Testis (tissue), 2 donors: ENCODE measurements at regions not wholly inside any gene's neighbourhood (a gene's known extent, or its start where the extent isn't known, plus 50 kb on each side); places are given as distances from the start of the nearest gene placed in this dataset.

Experiments used
- DNase-seq: peaks from one replicate; pipeline ENCODE4 v3.0.0-alpha.2; 2019
- H3K27ac ChIP-seq, 2 donors: fragments of 200-600 bp; sonication (generic); one replicate each; pipeline ENCODE4 v1.5.1; 2019
- H3K27me3 ChIP-seq: fragments of 200-600 bp; sonication (generic); one replicate; pipeline ENCODE4 v1.5.1; 2019
- H3K36me3 ChIP-seq: fragments of 200-600 bp; sonication (generic); one replicate; pipeline ENCODE4 v1.5.1; 2017; ENCODE audit warnings: low read depth; ENCODE audit errors: missing control alignments
- H3K4me1 ChIP-seq: fragments of 200-600 bp; sonication (generic); one replicate; pipeline ENCODE4 v1.5.1; 2019
- H3K4me3 ChIP-seq, 2 donors: fragments of 200-600 bp; sonication (generic); one replicate each; pipeline ENCODE4 v1.5.1; 2017 to 2019
- H3K9me3 ChIP-seq: fragments of 200-600 bp; sonication (generic); one replicate; pipeline ENCODE4 v1.5.1; 2017
- POLR2A ChIP-seq: fragments of 450-650 bp; IDR thresholded peaks from one replicate; pipeline ENCODE4 v1.6.1; 2017; ENCODE audit warnings: antibody characterized with exemption, mild to moderate bottlenecking, moderate library complexity
- WGBS, 2 donors: methylation state at CpG; one replicate each; pipeline ENCODE4 v1.1.5; 2018; 5-methylcytosine and 5-hydroxymethylcytosine counted together
- intact Hi-C: fragments of 100-400 bp; cut with DNase I; formaldehyde crosslinking; loops from one replicate; pipeline ENCODE4 v1.15.1; 2023; ENCODE audit warnings: low total_unique reads
- TF ChIP-seq, protein P1 (sequence below), 3 experiments: fragments of 450-650 bp in 2 of 3; fragments of 200-600 bp in 1 of 3; sonication (generic) in 1 of 3; IDR thresholded peaks; one replicate each; pipeline ENCODE4 v1.5.1; 2016 to 2019; ENCODE audit warnings: antibody characterized with exemption in 3 of 3, mild to moderate bottlenecking in 2 of 3, moderate library complexity in 1 of 3

DNA sequence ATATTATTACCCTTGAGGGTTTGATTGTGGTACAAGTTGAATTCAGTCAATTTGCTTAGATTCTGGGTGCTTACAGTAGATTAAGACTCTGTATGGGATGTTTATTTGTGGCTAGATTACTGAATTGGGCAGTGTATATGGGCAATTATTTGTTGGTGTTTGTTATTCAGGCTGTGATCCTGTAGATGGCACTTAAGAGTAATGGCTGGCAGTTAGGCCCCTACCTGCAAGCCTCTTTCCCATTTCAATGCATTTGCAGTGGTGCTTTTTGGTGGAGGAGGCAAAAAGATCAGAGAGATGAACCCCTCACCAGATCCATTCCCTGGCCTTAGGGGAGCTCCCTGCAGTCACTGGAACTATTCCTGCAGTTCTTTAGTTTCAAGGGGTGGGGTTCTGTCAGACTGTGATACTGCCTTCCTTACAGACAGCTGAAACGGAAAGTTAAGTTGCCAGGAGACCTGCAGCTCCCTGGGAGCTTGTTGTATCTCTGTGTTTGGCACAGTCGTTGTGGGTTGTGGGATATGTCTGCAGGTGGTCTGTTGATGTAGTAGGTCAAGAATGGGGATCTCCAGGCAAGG is 199.5 kb downstream of the AASDHPPT start:
- 64% methylated on average over 2 of the region's 2 CpGs; no CpG with 5 or more reads in 1 of the 2 donors for WGBS, 2 donors

DNA sequence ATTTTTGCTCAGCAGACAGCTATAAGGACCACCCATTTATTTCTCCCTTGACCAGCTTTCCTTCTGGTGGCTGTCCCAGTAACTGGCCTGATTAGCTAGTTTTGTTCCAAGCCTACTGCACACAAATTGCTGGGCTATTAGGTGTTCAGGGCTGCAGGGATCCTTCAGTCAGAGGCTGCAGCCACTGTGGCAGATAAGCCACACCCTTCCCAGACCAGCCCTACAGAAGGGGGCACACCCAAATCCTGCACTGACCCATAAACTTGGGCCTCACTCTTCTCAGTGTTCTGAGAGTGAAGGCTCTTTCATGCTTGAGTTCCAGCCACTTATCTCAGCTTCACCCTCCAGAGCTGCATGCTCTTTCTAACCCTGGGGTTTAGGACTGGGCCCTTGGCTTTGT is 200.0 kb downstream of the AASDHPPT start:
- no peak for DNase-seq
- no peak overlapping the region for H3K27ac ChIP-seq

More for the DNA sequence above, 199.5 kb downstream of the AASDHPPT start:
- Histone ChIP-seq H3K9me3 (no peaks in the 10 kb centered on the region), H3K4me3 (no peak overlapping the region), H3K36me3 (no peaks in the 10 kb centered on the region), H3K27me3 (no peaks in the 10 kb centered on the region), H3K27ac (no peak overlapping the region), H3K4me1 (no peaks in the 10 kb centered on the region)
- TF ChIP-seq POLR2A, result no peak
- TF ChIP-seq, protein P1, sequence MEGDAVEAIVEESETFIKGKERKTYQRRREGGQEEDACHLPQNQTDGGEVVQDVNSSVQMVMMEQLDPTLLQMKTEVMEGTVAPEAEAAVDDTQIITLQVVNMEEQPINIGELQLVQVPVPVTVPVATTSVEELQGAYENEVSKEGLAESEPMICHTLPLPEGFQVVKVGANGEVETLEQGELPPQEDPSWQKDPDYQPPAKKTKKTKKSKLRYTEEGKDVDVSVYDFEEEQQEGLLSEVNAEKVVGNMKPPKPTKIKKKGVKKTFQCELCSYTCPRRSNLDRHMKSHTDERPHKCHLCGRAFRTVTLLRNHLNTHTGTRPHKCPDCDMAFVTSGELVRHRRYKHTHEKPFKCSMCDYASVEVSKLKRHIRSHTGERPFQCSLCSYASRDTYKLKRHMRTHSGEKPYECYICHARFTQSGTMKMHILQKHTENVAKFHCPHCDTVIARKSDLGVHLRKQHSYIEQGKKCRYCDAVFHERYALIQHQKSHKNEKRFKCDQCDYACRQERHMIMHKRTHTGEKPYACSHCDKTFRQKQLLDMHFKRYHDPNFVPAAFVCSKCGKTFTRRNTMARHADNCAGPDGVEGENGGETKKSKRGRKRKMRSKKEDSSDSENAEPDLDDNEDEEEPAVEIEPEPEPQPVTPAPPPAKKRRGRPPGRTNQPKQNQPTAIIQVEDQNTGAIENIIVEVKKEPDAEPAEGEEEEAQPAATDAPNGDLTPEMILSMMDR (IDR thresholded peaks at IDR 0.05), result no peak
- intact Hi-C loops, result no loop called here
- DNase-seq, result no peak

DNA sequence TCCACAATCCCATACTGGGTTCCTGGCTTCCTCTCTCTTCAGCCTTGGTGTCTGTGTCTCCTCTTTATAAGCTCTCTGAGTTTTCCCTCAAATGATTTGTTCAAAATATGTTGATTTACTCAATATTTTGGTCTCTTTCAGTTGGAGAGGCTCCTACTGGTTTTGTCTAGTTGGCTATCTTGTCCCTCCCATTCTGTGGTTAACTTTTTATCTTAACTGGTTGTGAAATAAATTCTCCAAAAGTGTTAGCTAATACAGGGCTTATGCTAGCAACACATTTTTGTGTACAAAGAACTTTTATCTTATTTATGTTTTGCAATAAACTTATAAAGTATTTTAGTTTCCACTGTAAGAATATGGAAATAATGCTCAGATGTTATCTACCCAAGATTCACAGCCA is 200.9 kb downstream of the AASDHPPT start:
- H3K4me1 ChIP-seq, result no peaks in the 10 kb centered on the region
- no peaks in the 10 kb centered on the region for H3K27me3 ChIP-seq
- no peak for TF ChIP-seq POLR2A
- TF ChIP-seq, protein P1 (IDR thresholded peaks at IDR 0.05), result no peak
- no peak overlapping the region for H3K27ac ChIP-seq
- intact Hi-C loops, result no loop called here
- H3K4me3 ChIP-seq, result no peak overlapping the region
- H3K36me3 ChIP-seq, result no peaks in the 10 kb centered on the region
- DNase-seq, result no peak
- no peaks in the 10 kb centered on the region for H3K9me3 ChIP-seq

More for the DNA sequence above, 200.0 kb downstream of the AASDHPPT start:
- no peaks in the 10 kb centered on the region for H3K27me3 ChIP-seq
- intact Hi-C loops, result no loop called here
- H3K4me1 ChIP-seq, result no peaks in the 10 kb centered on the region
- H3K36me3 ChIP-seq, result no peaks in the 10 kb centered on the region
- TF ChIP-seq, protein P1 (IDR thresholded peaks at IDR 0.05), result no peak
- TF ChIP-seq POLR2A, result no peak
- H3K4me3 ChIP-seq, result no peak overlapping the region
- H3K9me3 ChIP-seq, result no peaks in the 10 kb centered on the region

DNA sequence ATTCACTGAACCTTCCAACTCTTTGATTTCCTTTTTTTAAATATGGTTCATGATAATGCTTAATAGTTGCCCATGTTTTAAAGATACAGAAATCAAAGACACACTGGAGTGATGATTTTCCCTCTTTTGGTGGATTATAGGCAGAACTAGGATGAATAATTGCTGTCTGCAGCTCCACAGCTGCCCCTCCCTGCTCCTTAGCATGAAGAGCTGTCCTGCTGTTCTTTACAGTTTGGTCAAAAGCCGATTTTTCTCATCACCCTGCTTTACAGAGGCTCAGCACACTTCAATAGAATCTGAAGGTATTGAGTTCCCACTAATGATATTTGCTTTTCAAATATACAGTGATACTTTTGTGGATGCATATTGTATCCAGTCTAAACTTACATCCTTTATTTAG is 202.6 kb downstream of the AASDHPPT start:
- H3K27me3 ChIP-seq, result no peaks in the 10 kb centered on the region
- WGBS, 2 donors, result 23 to 57% methylated on average over 1 of the region's 1 CpG
- TF ChIP-seq POLR2A, result no peak
- TF ChIP-seq, protein P1 (IDR thresholded peaks at IDR 0.05), result no peak
- H3K4me1 ChIP-seq, result no peaks in the 10 kb centered on the region
- no peaks in the 10 kb centered on the region for H3K9me3 ChIP-seq
- no peak overlapping the region for H3K27ac ChIP-seq
- H3K4me3 ChIP-seq, result no peak overlapping the region
- no peak for DNase-seq
- no peaks in the 10 kb centered on the region for H3K36me3 ChIP-seq
- intact Hi-C loops, result no loop called here

DNA sequence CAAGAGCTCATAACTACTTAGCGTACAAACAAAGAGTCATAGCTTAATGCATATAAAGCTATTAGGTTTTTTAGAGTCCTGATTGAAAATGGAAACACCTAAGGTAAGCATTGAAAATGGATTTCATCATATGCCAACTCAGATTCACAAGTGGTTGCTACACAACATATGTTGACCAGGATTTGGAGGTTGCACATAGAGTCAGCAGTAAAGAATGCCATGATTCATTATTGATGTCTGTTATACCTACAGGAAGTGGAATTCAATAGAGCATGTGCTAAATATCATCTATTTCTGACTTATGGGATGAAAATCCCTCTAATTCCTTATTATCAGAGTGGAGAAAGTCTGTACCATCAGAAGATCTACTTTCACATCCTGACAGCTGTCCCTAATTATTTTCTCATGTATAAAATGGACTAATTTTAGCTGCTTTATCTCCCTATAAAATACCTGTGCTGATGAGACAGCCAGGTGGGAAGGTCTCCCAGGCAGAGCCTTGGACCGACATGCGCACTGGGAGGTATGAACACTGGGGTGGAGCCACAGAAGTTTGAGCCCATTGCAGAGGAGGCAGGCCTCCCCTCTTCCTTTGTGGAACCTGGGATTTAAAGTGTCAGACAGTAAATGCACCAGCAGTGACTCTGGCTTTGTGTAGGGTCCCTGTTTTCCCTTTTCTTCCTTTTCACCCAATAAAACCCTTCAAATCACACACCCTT is 204.2 kb downstream of the AASDHPPT start:
- Histone ChIP-seq H3K4me3 (no peak overlapping the region), H3K27ac (no peak overlapping the region), H3K4me1 (no peaks in the 10 kb centered on the region), H3K27me3 (no peaks in the 10 kb centered on the region), H3K9me3 (no peaks in the 10 kb centered on the region), H3K36me3 (no peaks in the 10 kb centered on the region)
- intact Hi-C loops, result no loop called here
- TF ChIP-seq POLR2A, result no peak
- TF ChIP-seq, protein P1 (IDR thresholded peaks at IDR 0.05), result no peak
- 95 to 97% methylated on average over 3 of the region's 3 CpGs for WGBS, 2 donors
- DNase-seq, result no peak
